Activated CD4-positive, CD25-positive, alpha-beta regulatory T cell treated with anti-CD3 and anti-CD28 coated beads, Interleukin-2, amount 50 U/mL, for 16 hours (primary cell): ENCODE measurements at regions not wholly inside any gene's neighbourhood (a gene's known extent, or its start where the extent isn't known, plus 50 kb on each side); places are given as distances from the start of the nearest gene placed in this dataset.
"Not testable (repeated sequence)": the region's sequence is repeated elsewhere in the genome, so short reads cannot be mapped to it uniquely, and the experiment has no call there.

Experiments used
- DNase-seq: peaks from one replicate; pipeline ENCODE4 v3.0.0-alpha.2; 2020; ENCODE audit warnings: low read depth, low spot score

GRCh38 chr11:67776852-67777520, 102.6 kb upstream of the ALDH3B2 start:
- DNase-seq = no peak

DNA sequence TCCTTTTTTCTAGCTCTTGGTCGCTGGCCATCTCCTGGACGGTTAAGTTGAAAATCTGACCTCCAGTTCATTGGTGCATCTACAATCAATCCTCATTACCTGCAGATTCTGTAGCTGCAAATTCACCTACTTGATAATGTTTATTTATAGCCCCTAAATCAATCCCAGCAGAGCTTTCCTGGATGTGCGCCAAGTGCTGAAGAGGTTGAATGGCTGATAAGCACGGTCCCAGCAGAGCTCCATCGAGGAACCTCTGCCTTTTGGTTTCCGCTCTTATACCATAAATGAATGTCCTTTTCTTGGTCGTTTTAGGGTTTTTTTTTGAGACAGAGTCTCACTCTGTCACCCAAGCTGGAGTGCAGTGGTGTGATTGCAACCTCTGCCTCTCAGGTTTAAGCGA, 99.8 kb upstream of the ALDH3B2 start:
- not testable (repeated sequence) for DNase-seq

DNA sequence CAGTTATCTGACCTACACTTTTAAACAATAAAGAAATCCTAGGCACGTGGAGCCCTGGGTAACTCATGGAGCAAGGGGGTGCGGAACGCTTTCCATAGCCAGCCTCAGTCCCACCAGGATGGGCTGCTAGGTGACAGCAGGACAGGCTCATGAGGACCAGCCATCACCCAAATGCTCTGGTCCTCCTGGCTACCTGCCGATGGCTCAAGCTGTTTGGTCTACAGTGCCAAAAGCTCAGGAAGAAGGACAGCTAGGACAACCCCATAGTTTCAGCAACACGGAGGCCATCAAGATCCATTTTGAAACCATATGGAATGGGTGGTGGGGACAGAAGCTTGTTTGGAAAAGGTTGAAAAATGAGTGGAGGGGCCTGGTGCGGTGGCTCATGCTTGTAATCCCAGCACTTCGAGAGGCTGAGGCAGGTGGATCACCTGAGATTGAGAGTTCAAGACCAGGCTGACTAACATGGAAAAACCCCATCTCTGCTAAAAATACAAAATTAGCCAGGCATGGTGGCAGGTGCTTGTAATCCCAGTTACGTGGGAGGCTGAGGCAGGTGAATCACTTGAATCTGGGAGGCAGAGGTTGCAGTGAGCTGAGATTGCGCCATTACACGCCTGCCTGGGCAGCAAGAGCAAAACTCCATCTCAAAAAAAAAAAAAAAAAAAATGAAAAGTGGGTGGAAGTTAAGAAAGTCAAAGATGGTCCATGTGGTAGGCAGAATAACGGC, 93.7 kb upstream of the ALDH3B2 start:
- not testable (repeated sequence) for DNase-seq

GRCh38 chr11:67761211-67761610, 86.8 kb upstream of the ALDH3B2 start:
- not testable (repeated sequence) for DNase-seq

DNA sequence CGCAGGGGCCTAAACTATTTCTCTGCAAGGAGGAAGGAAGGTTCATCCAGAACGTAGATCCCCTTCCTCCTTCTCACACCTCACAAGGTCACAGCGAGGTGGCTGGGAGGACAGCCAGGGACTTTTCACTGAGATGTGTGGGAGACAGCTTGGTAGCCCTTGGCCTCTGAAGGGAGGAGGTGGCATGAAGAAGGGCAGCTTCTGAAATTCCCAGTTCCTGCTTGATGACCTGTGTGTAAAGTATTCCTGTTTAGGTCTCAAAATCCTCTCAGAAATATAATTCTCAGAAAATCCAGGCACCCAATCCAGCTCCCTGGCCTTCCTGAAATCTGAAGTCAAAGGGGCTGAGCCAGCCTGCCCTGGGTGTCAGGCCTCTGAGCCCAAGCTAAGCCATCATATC, 84.9 kb upstream of the ALDH3B2 start:
- DNase-seq = not testable (repeated sequence)

DNA sequence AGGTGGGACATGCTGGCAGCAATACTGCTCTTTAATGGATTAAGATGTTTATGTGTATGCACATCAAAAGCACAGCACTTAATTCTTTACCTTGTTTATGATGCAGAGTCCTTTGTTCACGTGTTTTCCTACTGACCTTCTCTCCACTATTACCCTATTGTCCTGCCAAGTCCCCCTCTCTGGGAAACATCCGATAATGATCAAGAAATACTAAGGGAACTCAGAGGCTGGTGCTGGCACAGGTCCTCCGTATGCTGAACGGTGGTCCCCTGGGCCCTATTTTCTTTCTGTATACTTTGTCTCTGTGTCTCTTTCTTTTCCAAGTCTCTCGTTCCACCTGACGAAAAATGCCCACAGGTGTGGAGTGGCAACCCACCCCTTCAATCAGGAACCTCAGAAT, 84.0 kb upstream of the ALDH3B2 start:
- DNase-seq = not testable (repeated sequence)

GRCh38 chr11:67758009-67758408, 83.6 kb upstream of the ALDH3B2 start:
- not testable (repeated sequence) for DNase-seq

GRCh38 chr11:67753820-67754219, 79.4 kb upstream of the ALDH3B2 start:
- not testable (repeated sequence) for DNase-seq

- DNase-seq = no peak
These were observed 70.8 kb upstream of the ALDH3B2 start for GRCh38 chr11:67745181-67745726.

DNA sequence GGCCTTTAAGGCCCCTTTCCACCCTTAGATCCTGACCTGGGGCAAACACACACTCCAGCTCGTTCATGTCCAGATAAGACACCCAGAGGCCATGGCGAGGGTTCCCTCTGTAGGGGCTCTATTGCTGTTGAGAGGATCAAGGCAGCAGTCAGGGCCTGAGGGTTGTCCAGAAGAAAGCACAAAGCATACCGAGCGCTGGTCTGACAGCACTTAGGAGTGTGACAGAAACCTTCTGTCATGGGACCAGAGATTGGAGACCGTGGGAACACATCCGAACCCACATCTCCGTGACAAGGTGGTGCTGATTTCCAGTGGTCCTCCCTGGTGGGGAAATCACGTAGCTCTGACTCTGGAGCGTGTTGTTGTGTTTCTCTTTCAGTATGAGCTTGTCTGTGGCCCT, 69.8 kb upstream of the ALDH3B2 start:
- DNase-seq = not testable (repeated sequence)

DNA sequence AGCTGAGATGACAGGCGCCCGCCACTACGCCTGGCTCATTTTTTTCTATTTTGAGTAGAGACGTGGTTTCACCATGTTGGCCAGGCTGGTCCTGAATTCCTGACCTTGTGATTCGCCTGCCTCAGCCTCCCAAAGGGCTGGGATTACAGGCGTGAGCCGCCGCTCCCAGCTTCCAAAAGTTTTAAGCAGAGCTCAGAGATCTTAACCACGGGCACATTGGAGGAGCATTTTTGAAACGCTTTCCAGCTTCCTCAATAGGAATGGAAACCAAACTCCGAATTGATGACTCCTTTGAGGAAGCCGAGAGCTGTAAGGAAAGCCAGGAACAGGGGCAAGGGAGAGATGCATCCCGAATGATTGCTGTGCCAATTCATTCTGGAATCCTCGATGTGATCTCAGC, 63.8 kb upstream of the ALDH3B2 start:
- DNase-seq = not testable (repeated sequence)

GRCh38 chr11:67737562-67738080, 63.2 kb upstream of the ALDH3B2 start:
- DNase-seq = not testable (repeated sequence)

GRCh38 chr11:67732045-67732787, 57.8 kb upstream of the ALDH3B2 start:
- peak; percentile 13 for DNase-seq

- no peak for DNase-seq
These were observed 57.2 kb upstream of the ALDH3B2 start for GRCh38 chr11:67731583-67731982.

GRCh38 chr11:67728163-67728571, 53.7 kb upstream of the ALDH3B2 start:
- DNase-seq = not testable (repeated sequence)

DNA sequence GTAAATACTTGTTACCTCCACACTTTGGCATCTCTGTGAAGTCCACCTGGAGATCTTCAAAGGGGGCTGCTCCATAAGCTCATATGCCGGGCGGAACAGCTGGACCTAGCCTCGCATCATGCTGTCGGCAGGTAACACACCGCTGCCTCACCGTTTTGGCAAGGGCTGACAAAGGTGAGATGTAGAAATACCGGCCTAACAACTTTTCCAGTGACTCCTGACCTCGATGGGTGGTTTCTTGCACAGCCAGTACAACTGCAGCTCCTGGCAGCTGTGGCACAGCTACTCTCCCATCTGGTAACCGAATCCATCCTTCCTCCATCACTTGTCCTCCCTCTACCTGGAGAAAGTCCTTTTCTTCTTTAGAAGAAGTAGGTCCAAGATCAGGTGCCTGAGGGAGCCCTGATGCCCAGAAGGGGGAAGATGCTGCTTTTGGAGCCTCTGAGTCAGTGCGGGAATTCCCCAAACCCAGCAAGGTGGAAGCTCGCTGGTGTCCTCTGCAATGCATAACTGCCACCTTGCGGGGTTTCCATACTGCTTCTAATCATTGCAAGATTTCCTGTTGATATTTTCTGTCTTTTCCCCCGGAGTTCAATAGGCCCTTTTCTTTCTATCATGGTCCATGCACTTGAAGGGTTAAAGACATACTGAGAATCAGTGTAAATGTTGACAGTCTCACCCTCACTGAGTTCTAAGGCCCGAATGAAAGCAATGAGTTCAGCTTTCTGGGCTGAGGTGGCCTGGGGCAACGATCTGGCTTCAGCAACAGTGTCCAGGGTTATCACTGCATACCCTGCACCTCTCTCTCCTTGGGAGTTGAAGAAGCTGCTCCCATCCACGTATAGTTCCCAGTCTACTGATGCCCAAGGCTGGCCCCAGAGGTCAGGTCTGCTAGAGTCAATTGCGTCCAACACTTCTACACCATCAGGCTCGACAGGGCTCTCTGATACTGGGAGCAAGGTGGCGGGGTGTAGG, 52.9 kb upstream of the ALDH3B2 start:
- DNase-seq = not testable (repeated sequence)
